Neural cell (in vitro differentiated cells): ENCODE measurements at regions not wholly inside any gene's neighbourhood (a gene's known extent, or its start where the extent isn't known, plus 50 kb on each side); places are given as distances from the start of the nearest gene placed in this dataset.

Experiments
- H2AFZ ChIP-seq: fragments of 200-600, 300-800 bp; sonication (generic), shearing (Covaris generic); 2 replicates; pipeline ENCODE4 v1.6.0; 2014; ENCODE audit warnings: low read depth, mild to moderate bottlenecking, antibody characterized with exemption, low read length, moderate library complexity
- H3F3A ChIP-seq: fragments of 200-600 bp; shearing (Covaris generic); 2 replicates; pipeline ENCODE4 v1.6.1; 2016; ENCODE audit warnings: mild to moderate bottlenecking, moderate library complexity, mixed read lengths, antibody characterized with exemption, low read length; ENCODE audit not compliant: insufficient read depth, poor library complexity, severe bottlenecking
- H3K27ac ChIP-seq: fragments of 200-600, 300-800 bp; sonication (generic), shearing (Covaris generic); 2 replicates; pipeline ENCODE4 v1.5.1; 2014; ENCODE audit warnings: mild to moderate bottlenecking, low read length, moderate library complexity
- H3K27me3 ChIP-seq: fragments of 300-800, 200-600 bp; sonication (generic), shearing (Covaris generic); 2 replicates; pipeline ENCODE4 v1.6.0; 2014; ENCODE audit warnings: mild to moderate bottlenecking, low read depth, low read length, moderate library complexity; ENCODE audit not compliant: insufficient read depth
- H3K36me3 ChIP-seq: fragments of 300-800, 200-600 bp; sonication (generic), shearing (Covaris generic); 2 replicates; pipeline ENCODE4 v1.5.1; 2014; ENCODE audit warnings: mild to moderate bottlenecking, antibody characterized with exemption, low read length, moderate library complexity; ENCODE audit not compliant: insufficient read depth
- H3K4me2 ChIP-seq: fragments of 300-800, 200-600 bp; sonication (generic), shearing (Covaris generic); 2 replicates; pipeline ENCODE4 v1.6.0; 2014; ENCODE audit warnings: mild to moderate bottlenecking, low read length
- H3K4me3 ChIP-seq: fragments of 300-800, 200-600 bp; sonication (generic), shearing (Covaris generic); 2 replicates; pipeline ENCODE4 v1.5.1; 2014; ENCODE audit warnings: mild to moderate bottlenecking, low read length, moderate library complexity
- H3K79me2 ChIP-seq: fragments of 200-600 bp; shearing (Covaris generic); replicated peaks from 2 replicates; pipeline ENCODE4 v1.6.0; 2014; ENCODE audit warnings: mild to moderate bottlenecking, low read length, moderate library complexity; ENCODE audit not compliant: insufficient read depth
- H3K9ac ChIP-seq: fragments of 300-800, 200-600 bp; sonication (generic), shearing (Covaris generic); 2 replicates; pipeline ENCODE4 v1.6.1; 2016; ENCODE audit warnings: mild to moderate bottlenecking, low read length, mixed read lengths
- H3K9me2 ChIP-seq: fragments of 200-600 bp; shearing (Covaris generic); 2 replicates; pipeline ENCODE4 v1.6.1; 2016; ENCODE audit warnings: mild to moderate bottlenecking, low read length, mixed read lengths; ENCODE audit not compliant: insufficient read depth
- H3K9me3 ChIP-seq: fragments of 200-600, 300-800 bp; sonication (generic), shearing (Covaris generic); 2 replicates; pipeline ENCODE4 v1.6.1; 2016; ENCODE audit warnings: mild to moderate bottlenecking, mixed run types, low read length, moderate library complexity, mixed read lengths
- H4K20me1 ChIP-seq: fragments of 200-600 bp; shearing (Covaris generic); 2 replicates; pipeline ENCODE4 v1.6.1; 2016; ENCODE audit warnings: mild to moderate bottlenecking, mixed run types; ENCODE audit not compliant: insufficient read depth
- EP300 ChIP-seq: fragments of 450-650 bp; conservative IDR thresholded peaks from 2 replicates; pipeline ENCODE4 v1.6.1; 2014; ENCODE audit warnings: antibody characterized with exemption, mild to moderate bottlenecking, moderate library complexity; ENCODE audit not compliant: poor library complexity, severe bottlenecking
- EZH2 ChIP-seq: fragments of 200-600, 300-800 bp; shearing (Covaris generic), sonication (generic); IDR thresholded peaks from 2 replicates; pipeline ENCODE4 v1.6.1; 2014; ENCODE audit warnings: antibody characterized with exemption, low read length, borderline replicate concordance, mild to moderate bottlenecking; ENCODE audit not compliant: insufficient read depth, poor library complexity, severe bottlenecking
- MXI1 ChIP-seq: fragments of 450-650 bp; conservative IDR thresholded peaks from 2 replicates; pipeline ENCODE4 v1.6.1; 2014; ENCODE audit warnings: antibody characterized with exemption, mild to moderate bottlenecking; ENCODE audit not compliant: poor library complexity, severe bottlenecking
- POLR2AphosphoS5 ChIP-seq: IDR thresholded peaks from 2 replicates; pipeline ENCODE4 v1.6.1; 2012
- RAD21 ChIP-seq: fragments of 450-650 bp; conservative IDR thresholded peaks from 2 replicates; pipeline ENCODE4 v1.6.1; 2014; ENCODE audit warnings: antibody characterized with exemption, mild to moderate bottlenecking, moderate library complexity
- SMC3 ChIP-seq: fragments of 450-650 bp; conservative IDR thresholded peaks from 2 replicates; pipeline ENCODE4 v1.6.1; 2014; ENCODE audit warnings: antibody characterized with exemption, mild to moderate bottlenecking, moderate library complexity; ENCODE audit not compliant: poor library complexity
- TAF1 ChIP-seq: IDR thresholded peaks from 2 replicates; pipeline ENCODE4 v1.6.1; 2012; ENCODE audit warnings: low read depth
- TF ChIP-seq, protein P1 (sequence below): IDR thresholded peaks from 2 replicates; pipeline ENCODE4 v1.6.1; 2012; ENCODE audit warnings: borderline replicate concordance
- TF ChIP-seq, protein P2 (sequence below): fragments of 450-650 bp; IDR thresholded peaks from 2 replicates; pipeline ENCODE4 v1.5.1; 2014; ENCODE audit warnings: antibody characterized with exemption, mild to moderate bottlenecking, moderate library complexity; ENCODE audit not compliant: poor library complexity, severe bottlenecking

DNA sequence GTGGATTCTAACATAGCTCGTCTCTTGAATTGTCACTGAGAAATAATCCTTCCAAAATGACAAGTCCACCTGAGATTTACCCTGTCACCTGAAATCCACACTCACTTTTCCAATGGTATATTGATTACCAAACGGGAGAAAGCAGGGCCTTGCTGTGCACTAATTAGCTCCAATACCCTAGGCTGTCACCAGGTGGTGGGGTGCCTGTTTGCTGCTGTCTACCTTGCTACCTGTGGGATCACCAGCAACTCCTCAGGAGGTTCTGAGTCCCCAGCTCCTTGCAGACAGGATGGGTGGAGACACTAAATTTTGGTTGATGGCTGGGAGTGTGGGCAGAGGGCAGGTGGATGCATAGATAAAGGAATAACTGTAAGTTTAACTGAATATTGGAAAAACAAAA is 237.2 kb upstream of the ZNF32 start:
- no peaks in the 10 kb centered on the region for H3K9me2 ChIP-seq
- H3K9ac ChIP-seq = no peak overlapping the region
- no peak overlapping the region for H3K27ac ChIP-seq
- no peak overlapping the region for H3K4me3 ChIP-seq
- no peaks in the 10 kb centered on the region for H3K27me3 ChIP-seq
- no peaks in the 10 kb centered on the region for H3K9me3 ChIP-seq
- no peaks in the 10 kb centered on the region for H3K36me3 ChIP-seq
- no peak overlapping the region for H2AFZ ChIP-seq
- no peak overlapping the region for H3K4me2 ChIP-seq
- no peaks in the 10 kb centered on the region for H4K20me1 ChIP-seq
- TF ChIP-seq EZH2 = no peak
- no peak for TF ChIP-seq TAF1
- no peak for TF ChIP-seq EP300
- no peak for TF ChIP-seq RAD21
- TF ChIP-seq POLR2AphosphoS5 = no peak
- TF ChIP-seq MXI1 = no peak
- TF ChIP-seq, protein P1, sequence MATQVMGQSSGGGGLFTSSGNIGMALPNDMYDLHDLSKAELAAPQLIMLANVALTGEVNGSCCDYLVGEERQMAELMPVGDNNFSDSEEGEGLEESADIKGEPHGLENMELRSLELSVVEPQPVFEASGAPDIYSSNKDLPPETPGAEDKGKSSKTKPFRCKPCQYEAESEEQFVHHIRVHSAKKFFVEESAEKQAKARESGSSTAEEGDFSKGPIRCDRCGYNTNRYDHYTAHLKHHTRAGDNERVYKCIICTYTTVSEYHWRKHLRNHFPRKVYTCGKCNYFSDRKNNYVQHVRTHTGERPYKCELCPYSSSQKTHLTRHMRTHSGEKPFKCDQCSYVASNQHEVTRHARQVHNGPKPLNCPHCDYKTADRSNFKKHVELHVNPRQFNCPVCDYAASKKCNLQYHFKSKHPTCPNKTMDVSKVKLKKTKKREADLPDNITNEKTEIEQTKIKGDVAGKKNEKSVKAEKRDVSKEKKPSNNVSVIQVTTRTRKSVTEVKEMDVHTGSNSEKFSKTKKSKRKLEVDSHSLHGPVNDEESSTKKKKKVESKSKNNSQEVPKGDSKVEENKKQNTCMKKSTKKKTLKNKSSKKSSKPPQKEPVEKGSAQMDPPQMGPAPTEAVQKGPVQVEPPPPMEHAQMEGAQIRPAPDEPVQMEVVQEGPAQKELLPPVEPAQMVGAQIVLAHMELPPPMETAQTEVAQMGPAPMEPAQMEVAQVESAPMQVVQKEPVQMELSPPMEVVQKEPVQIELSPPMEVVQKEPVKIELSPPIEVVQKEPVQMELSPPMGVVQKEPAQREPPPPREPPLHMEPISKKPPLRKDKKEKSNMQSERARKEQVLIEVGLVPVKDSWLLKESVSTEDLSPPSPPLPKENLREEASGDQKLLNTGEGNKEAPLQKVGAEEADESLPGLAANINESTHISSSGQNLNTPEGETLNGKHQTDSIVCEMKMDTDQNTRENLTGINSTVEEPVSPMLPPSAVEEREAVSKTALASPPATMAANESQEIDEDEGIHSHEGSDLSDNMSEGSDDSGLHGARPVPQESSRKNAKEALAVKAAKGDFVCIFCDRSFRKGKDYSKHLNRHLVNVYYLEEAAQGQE = no peak
- TF ChIP-seq, protein P2, sequence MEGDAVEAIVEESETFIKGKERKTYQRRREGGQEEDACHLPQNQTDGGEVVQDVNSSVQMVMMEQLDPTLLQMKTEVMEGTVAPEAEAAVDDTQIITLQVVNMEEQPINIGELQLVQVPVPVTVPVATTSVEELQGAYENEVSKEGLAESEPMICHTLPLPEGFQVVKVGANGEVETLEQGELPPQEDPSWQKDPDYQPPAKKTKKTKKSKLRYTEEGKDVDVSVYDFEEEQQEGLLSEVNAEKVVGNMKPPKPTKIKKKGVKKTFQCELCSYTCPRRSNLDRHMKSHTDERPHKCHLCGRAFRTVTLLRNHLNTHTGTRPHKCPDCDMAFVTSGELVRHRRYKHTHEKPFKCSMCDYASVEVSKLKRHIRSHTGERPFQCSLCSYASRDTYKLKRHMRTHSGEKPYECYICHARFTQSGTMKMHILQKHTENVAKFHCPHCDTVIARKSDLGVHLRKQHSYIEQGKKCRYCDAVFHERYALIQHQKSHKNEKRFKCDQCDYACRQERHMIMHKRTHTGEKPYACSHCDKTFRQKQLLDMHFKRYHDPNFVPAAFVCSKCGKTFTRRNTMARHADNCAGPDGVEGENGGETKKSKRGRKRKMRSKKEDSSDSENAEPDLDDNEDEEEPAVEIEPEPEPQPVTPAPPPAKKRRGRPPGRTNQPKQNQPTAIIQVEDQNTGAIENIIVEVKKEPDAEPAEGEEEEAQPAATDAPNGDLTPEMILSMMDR = no peak
- TF ChIP-seq SMC3 = no peak
- no peaks in the 10 kb centered on the region for H3F3A ChIP-seq
- H3K79me2 ChIP-seq = no peaks in the 10 kb centered on the region

DNA sequence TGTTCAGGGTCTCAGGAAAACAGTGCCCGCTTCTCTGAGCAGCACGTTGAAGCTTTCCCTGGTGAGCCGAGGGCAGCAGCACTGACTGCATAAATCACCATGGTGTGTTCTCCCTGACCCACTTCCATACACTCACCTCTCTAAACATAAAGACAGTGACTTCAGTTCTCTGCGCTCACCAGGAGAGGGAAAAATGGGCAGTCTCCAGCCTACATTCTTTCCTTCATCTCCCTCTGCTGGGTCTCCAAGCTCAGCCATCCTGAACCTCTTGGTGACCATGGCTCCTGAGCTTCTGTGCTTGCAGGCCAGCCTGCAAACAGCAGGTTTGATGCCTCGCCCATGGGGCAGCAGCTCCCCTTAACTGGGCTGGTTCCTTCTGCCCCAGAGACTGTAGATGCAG is 236.6 kb upstream of the ZNF32 start:
- no peaks in the 10 kb centered on the region for H3K9me2 ChIP-seq
- H3K36me3 ChIP-seq = no peaks in the 10 kb centered on the region
- H3K27me3 ChIP-seq = no peaks in the 10 kb centered on the region
- H3K9me3 ChIP-seq = no peaks in the 10 kb centered on the region
- TF ChIP-seq SMC3 (no peak), EP300 (no peak)
- H2AFZ ChIP-seq = no peak overlapping the region
- H3K27ac ChIP-seq = no peak overlapping the region
- no peaks in the 10 kb centered on the region for H4K20me1 ChIP-seq
- H3K4me3 ChIP-seq = no peak overlapping the region
- no peaks in the 10 kb centered on the region for H3K79me2 ChIP-seq
- H3F3A ChIP-seq = no peaks in the 10 kb centered on the region
- H3K4me2 ChIP-seq = no peak overlapping the region
- no peak overlapping the region for H3K9ac ChIP-seq

DNA sequence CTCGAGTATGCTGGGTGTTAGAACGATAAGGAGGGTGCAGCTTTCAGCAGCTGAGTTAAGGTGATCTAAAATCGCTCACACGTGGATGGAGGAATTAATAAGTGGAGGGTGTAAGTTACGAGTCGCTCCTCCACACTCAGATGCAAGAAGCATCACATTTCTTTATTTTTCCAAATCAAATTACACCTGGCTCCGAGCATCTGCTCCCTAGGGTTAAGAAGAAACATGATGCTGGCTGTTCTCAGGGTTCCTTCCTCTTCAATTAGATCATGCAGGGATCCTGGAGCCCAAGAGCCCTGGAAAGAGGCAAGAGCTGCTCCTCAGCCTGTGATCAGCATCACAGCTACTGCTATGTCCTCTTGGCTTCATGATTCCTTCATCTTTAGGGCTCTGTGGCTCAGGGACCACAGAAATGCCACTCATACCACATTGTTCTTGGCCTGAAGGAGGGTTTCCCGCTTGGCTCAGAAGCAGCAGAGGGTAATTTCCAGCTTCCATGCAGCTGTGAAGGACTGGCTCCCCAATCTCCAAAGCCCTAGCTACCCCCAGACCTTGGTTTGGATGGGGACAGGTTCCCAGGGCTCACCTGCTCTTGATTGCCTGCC is 235.9 kb upstream of the ZNF32 start:
- Histone ChIP-seq H2AFZ (no peak overlapping the region), H3K4me3 (no peak overlapping the region), H3K27me3 (no peaks in the 10 kb centered on the region), H3K9ac (no peak overlapping the region), H4K20me1 (no peaks in the 10 kb centered on the region), H3K36me3 (no peaks in the 10 kb centered on the region), H3K9me2 (no peaks in the 10 kb centered on the region), H3K79me2 (no peaks in the 10 kb centered on the region), H3K27ac (no peak overlapping the region), H3K9me3 (no peaks in the 10 kb centered on the region), H3F3A (no peaks in the 10 kb centered on the region), H3K4me2 (no peak overlapping the region)
- no peak for TF ChIP-seq TAF1
- no peak for TF ChIP-seq RAD21
- TF ChIP-seq POLR2AphosphoS5 = no peak
- TF ChIP-seq, protein P1 = no peak
- no peak for TF ChIP-seq MXI1
- no peak for TF ChIP-seq SMC3
- TF ChIP-seq, protein P2 = no peak
- no peak for TF ChIP-seq EZH2
- no peak for TF ChIP-seq EP300
